Activated gamma-delta T cell treated with anti-CD3 and anti-CD28 coated beads, Interleukin-2, amount 50 U/mL, for 16 hours (primary cell): ENCODE measurements at regions not wholly inside any gene's neighbourhood (a gene's known extent, or its start where the extent isn't known, plus 50 kb on each side); places are given as distances from the start of the nearest gene placed in this dataset.

Experiments used
- DNase-seq: peaks from one replicate; pipeline ENCODE4 v3.0.0-alpha.2; 2020; ENCODE audit warnings: low read depth

GRCh38 chr5:39513236-39513635, 88.5 kb upstream of the DAB2 start:
- no peak for DNase-seq

DNA sequence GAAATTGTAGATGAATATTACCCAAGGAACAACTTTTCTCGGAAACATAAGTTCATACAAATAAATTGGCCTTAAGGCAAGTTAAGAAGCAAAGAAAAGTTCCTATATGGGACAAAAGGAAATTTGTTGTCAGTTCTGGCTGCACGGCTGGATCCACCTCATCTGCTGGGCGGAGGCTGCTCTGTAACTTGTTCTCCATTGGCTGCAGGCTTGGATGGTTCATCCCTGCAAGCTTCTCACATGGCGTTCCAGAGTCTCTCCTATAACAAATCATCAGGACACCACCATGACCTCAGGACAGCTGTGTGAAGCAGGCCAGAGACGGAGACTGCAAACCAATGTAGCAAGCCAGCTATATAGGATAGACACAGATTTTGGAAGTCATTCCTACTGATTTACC, 81.4 kb upstream of the DAB2 start:
- no peak for DNase-seq

DNA sequence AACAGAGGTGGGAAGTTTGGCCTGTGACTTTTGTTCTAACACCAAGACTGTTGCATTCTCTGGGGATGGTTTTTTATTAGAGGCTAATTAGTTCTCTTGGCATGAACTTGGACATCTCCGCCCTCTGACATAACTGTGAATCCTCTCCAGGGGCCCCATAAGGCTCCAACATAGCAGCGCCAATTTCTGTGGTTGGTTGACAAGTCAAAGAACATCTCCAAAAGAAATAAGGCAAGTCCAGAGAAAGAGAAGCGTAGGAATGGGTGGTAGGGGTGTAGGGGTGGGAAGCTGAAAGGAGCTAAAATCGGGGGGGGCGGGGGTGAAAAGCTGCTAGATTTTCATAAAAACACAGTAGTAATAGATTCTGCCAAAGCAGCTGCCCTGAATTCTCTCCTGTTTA, 81.0 kb upstream of the DAB2 start:
- DNase-seq, result no peak

GRCh38 chr5:39505363-39505762, 80.6 kb upstream of the DAB2 start:
- DNase-seq, result no peak

DNA sequence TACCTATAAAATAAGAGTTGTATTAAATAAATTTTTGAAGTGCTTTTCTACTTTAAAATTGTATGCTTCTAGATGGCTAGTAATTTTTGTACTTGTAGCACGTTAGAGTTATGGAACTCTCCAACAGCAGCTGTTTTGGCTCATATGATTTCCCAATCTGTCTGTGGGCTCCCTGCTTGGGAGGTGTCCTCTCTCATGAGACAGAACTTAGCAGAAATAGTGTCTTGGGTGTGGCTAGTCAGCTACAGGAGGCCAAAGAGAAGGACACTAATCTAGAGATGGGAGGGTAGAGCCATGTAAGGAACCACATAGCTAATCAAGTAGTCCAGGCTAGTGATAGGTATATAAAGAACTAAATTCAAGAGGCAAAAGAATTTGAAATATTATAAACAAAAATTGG, 78.4 kb upstream of the DAB2 start:
- no peak for DNase-seq

GRCh38 chr5:39502704-39503103, 77.9 kb upstream of the DAB2 start:
- no peak for DNase-seq

- no peak for DNase-seq
Measured at GRCh38 chr5:39501397-39501796, 76.6 kb upstream of the DAB2 start.

GRCh38 chr5:39500551-39501175, 75.9 kb upstream of the DAB2 start:
- DNase-seq, result no peak

GRCh38 chr5:39498278-39498952, 73.6 kb upstream of the DAB2 start:
- no peak for DNase-seq

DNA sequence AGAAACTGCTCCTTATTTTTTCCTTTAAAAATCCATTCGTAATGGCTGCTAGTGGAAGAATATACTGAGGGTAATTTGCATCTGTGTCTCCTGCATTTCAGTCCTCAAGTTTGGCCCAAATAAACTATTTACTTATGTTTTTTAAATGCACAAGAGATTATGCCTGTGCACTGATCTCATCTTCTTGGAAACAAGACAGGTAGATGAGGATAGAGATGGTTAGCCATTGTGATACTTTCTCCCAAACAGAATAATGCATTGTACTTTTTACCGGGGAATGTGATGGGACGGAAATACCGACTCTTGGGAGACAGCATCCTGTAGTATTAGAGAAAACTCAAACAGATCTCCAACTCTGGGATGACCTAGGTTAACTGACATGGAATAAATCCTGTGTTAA, 72.5 kb upstream of the DAB2 start:
- no peak for DNase-seq

GRCh38 chr5:39495227-39495626, 70.4 kb upstream of the DAB2 start:
- no peak for DNase-seq

DNA sequence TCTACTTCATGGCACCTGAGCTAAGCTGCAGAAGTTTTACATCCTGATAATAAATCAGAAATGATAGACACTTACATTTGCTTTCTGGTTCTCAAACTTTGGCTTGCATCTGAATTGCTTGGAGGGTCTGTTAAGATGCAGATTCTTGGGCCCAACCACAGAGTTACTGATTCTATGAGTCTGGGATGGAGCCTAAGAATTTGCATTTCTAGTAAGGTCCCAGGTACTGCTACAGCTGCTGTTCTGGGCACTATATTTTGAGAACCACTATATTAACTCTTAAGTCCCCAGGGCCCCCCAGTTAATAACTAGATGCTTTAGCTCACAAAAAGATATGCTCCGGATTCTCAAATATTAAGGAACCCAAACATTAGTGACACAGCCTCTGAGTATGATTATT, 69.8 kb upstream of the DAB2 start:
- no peak for DNase-seq

GRCh38 chr5:39494107-39494510, 69.3 kb upstream of the DAB2 start:
- DNase-seq, result no peak

- DNase-seq, result no peak
Measured at GRCh38 chr5:39491210-39491609, 66.4 kb upstream of the DAB2 start.

- no peak for DNase-seq
Measured at GRCh38 chr5:39489263-39489662, 64.5 kb upstream of the DAB2 start.

DNA sequence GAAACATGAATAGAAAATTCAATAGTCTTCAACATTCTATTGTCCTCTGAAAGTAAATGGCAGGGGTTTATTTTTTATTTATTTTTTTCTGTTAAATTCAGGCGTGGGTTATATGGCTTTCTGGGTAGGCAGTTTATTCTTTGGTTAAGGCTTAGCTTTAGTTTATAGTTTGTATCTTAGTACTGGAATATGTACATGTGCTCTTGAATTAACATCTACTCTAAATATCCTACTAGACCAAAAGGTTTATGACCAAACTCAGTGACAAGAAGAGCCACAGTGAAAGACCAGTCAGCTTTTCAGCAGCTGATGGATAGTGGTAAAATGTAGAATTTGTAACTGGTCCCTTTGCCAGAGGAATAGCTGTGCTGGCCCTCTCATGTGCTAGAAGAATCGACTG, 62.0 kb upstream of the DAB2 start:
- DNase-seq, result no peak

- no peak for DNase-seq
Measured at GRCh38 chr5:39486361-39486760, 61.6 kb upstream of the DAB2 start.

- DNase-seq, result no peak
Measured at GRCh38 chr5:39485079-39485478, 60.3 kb upstream of the DAB2 start.

DNA sequence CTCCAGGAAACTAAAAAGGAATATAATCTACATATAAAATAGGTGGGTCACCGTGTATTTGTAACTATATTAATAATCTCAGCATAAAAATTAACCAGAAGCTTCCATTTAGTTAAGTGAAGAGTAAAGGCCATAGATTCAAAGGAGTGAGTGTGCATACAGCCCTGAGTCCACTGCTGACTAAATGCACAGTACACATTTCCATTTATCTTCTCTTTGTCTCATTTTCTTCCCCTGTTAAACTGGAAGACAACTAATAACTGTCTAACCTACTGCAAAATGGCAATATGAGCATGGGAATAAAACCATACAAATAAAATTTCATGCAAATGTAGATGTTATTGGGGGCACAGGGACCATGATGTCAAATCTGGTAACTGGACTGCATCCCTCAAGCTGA, 59.9 kb upstream of the DAB2 start:
- no peak for DNase-seq

DNA sequence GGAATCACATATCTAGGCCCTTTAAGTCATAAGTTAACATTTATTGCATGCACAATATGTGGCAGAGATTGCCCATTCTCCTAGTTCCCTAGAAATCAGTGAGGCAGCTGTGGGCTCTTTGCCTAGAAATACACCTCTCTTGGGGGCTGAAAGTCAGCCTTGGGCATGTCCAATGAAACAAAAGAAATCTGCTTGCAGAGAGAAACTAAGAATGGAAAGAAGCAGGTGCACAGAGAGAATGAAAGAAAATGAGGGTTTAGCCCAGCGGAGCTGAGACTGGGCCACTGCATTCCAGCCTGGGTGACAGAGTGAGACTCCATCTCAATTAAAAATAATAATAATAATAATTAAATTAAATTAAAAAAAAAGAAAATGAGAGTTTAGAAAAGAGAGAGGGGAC, 57.3 kb upstream of the DAB2 start:
- no peak for DNase-seq

- no peak for DNase-seq
Measured at GRCh38 chr5:39479537-39479936, 54.8 kb upstream of the DAB2 start.

DNA sequence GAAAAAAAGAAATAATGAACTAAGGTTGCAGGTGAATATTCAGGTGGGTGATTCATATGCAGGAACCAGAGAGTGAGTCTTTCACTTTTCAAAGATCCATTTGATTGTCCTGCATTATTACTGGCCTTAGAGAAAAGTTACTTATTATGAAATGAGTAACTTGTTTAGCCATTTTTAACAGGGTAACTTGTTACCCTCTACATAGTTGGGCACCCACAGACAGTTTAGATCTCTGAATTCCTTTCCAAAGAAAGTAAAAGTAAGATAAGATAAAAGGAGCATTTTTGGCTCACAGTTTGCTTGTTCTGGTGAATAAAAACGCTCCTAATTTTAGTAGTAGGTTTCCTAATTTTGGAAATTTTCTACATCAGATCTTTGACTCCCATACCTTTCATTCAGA, 54.1 kb upstream of the DAB2 start:
- no peak for DNase-seq

- DNase-seq, result no peak
Measured at GRCh38 chr5:39476843-39477220, 52.1 kb upstream of the DAB2 start.
